Putamen (tissue), 1 donor: ENCODE measurements at regions not wholly inside any gene's neighbourhood (a gene's known extent, or its start where the extent isn't known, plus 50 kb on each side); places are given as distances from the start of the nearest gene placed in this dataset.
"Not testable (repeated sequence)": the region's sequence is repeated elsewhere in the genome, so short reads cannot be mapped to it uniquely, and the experiment has no call there.

Source experiments
- DNase-seq: peaks from one replicate; pipeline ENCODE4 v3.0.0-alpha.2; 2016; ENCODE audit warnings: low spot score

- no peak for DNase-seq
Measured at GRCh38 chr7:121563177-121563576, 167.1 kb upstream of the FAM3C start.

- no peak for DNase-seq
Measured at GRCh38 chr7:121562259-121562658, 166.2 kb upstream of the FAM3C start.

GRCh38 chr7:121561717-121562116 lies 165.6 kb upstream of the FAM3C start:
- DNase-seq = no peak

GRCh38 chr7:121560267-121560990 lies 164.3 kb upstream of the FAM3C start:
- DNase-seq = no peak

GRCh38 chr7:121558288-121558687 lies 162.2 kb upstream of the FAM3C start:
- no peak for DNase-seq

GRCh38 chr7:121557034-121557892 lies 161.2 kb upstream of the FAM3C start:
- no peak for DNase-seq

- no peak for DNase-seq
Measured at GRCh38 chr7:121555558-121555957, 159.4 kb upstream of the FAM3C start.

- DNase-seq = peak; percentile 45
Measured at GRCh38 chr7:121547544-121548092, 151.5 kb upstream of the FAM3C start.

- no peak for DNase-seq
Measured at GRCh38 chr7:121546632-121547543, 150.8 kb upstream of the FAM3C start.

- DNase-seq = no peak
Measured at GRCh38 chr7:121545418-121545817, 149.3 kb upstream of the FAM3C start.

- no peak for DNase-seq
Measured at GRCh38 chr7:121544726-121545125, 148.6 kb upstream of the FAM3C start.

GRCh38 chr7:121544238-121544637 lies 148.1 kb upstream of the FAM3C start:
- no peak for DNase-seq

GRCh38 chr7:121541457-121541856 lies 145.3 kb upstream of the FAM3C start:
- no peak for DNase-seq

GRCh38 chr7:121540138-121540537 lies 144.0 kb upstream of the FAM3C start:
- DNase-seq = no peak

GRCh38 chr7:121537031-121537430 lies 140.9 kb upstream of the FAM3C start:
- DNase-seq = no peak

- no peak for DNase-seq
Measured at GRCh38 chr7:121531175-121532070, 135.3 kb upstream of the FAM3C start.

GRCh38 chr7:121530227-121531174 lies 134.4 kb upstream of the FAM3C start:
- no peak for DNase-seq

- DNase-seq = no peak
Measured at GRCh38 chr7:121529003-121529402, 132.9 kb upstream of the FAM3C start.

- not testable (repeated sequence) for DNase-seq
Measured at GRCh38 chr7:121526210-121526609, 130.1 kb upstream of the FAM3C start.
